GM18498 (cell line): ENCODE measurements at regions not wholly inside any gene's neighbourhood (a gene's known extent, or its start where the extent isn't known, plus 50 kb on each side); places are given as distances from the start of the nearest gene placed in this dataset.

ENCODE experiments used
- ATAC-seq: cut with Tn5 transposase; IDR thresholded peaks from one replicate; pipeline ENCODE4 v1.9.1; 2021; ENCODE audit warnings: mild to moderate bottlenecking, moderate library complexity; ENCODE audit not compliant: unreplicated experiment

DNA sequence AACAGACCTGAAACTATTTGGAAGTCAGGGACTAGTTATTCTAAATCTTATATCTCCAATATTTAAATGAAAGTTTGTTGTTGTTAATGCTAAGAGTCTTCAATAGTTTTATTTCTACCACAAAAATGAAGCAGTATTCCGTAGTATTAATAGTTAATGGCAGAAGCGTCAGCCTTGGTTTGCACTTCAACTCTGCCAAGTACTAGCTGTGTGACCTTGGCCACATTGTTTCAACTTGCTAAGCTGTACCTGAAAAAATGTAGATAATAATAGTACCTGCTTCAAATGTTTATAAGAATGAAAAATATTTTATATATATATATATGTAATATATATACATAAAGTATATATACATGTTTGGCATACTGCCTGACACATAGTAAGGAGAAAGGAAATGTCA is 354.6 kb upstream of the SATB1 start:
- no peak for ATAC-seq

DNA sequence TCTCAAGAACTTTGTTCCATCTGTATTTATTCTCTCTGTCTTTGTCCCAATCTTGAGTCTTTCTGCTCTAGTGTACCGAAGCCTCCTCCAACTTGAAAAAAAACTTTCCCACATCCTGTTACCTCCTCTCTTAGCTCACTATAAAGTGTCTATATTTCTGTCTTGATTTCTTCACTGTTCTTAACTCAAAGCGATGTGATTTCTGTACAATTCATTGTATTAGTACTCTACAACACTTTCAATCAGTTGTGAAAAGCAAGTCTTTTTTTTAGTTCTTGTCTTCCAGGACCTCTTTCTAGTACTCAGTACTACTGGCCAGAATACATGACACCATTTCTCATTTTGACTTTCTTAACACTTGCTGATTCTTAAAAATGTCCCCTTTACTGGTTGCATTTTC is 353.5 kb upstream of the SATB1 start:
- no peak for ATAC-seq

DNA sequence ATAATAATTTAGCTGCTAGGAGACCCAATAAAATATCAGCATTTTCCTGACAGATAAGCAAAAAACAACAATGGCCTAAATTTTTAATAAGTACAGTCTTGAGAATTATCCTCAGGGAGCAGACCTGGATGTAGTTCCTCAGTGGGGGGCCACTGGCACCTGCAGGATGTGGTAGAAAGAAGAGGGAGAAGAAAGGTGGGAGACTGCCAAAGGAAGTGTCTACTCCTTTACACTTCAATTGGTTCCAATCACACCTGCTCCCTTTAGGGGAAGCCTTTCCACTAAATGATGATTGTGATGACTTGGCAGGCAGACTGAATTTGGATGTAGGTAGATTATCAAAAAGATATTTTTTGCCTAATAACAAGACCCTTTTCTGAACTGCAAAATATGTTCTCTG is 353.0 kb upstream of the SATB1 start:
- no peak for ATAC-seq

DNA sequence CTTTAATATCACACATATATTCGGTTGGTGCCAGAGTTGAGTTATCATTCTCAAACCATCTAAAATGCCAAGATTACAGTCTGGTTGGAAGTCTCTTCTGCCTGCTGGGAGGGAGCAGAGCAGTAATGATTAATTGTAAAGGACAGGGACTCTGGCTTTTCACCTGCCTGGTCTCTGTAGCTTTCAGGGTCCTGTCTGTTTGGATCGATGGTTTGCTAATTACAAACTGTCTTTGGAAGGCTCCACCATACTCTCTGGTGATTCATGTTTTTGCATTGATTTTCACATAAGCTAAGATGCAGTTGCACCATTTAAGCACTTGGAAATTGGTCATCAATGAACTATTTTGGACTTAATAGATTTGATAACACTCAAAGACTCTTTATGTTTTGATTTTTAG is 350.4 kb upstream of the SATB1 start:
- no peak for ATAC-seq

DNA sequence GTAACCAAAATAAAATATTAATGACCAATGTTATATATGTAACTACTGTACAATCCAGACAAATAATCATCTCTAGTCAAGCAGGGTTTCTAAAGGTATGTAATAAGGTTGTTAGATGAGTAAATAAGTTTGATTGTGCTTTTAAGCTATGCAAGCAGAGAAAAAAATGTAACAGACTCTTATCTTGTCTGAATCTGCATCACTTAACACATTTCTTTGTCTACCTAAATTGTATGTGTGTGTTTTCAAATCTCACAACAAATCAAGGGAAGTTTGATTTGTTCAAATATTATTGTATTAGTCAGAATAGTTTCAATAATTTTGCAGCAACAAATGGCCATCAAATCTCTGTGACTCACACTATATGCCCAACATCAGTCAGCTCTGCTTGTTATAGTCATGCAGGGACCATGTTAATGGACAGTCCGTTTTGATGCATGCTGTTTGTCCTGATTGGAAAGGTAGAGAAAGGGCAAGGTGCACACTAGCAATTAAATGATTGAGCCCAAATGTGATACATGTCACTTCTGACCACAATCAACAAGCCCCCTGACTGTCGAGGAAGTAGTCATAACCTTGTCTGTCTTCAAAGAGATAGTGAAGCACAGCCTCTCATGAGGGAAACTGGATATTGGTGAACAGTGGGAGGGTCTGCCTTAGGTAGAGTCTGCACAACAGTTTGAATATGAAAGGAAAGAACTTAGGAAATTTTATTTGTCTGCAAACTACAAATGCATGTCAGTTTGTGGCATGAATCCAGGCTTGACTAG is 349.4 kb upstream of the SATB1 start:
- ATAC-seq = no peak

DNA sequence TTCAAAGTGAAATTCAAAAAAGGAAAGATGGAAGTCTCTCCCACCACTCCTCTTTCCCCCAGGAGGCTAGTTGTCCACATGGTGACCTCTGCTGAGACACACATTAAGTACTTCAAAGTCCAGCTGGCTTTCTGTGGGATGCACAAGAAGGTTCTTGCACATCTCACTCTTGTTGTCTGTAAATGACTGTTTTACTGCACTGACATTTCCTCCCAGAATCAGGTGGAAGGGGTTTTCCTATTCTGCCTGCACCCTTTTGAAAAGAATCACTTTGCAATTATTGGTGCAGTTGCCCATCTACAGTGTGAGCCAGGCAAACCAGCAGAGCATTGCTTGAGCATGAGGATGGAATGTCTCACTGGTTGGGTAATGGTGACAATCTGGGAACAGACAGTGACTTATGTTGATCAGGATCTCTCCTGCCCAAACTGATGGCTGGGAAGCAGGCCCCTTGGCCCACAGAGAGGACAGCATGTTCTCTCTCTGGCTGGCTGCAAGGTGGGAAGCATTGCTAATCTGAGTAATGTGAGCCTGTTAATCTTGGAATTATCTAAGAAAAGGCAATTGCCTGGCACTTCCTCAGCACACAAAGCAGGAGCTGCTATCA is 347.7 kb upstream of the SATB1 start:
- ATAC-seq = no peak

DNA sequence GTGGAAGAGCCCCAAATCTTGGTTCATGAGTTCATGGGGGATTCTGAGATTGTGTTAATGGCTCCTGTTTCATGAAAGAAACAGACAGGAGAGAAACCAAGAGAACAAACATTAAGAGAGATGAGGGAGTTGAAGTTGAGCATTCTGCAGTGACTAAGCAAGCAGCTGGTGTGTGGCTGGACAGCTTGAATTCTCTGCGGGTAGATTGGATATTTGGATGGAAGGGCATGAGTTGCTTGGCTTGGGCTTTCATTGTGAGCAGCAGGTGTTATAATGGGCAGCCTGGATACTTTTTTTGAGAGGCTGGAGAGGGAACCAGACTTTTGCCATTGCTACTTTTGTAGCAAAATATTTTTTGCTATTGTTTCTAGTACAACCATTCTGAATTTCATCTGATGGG is 346.8 kb upstream of the SATB1 start:
- no peak for ATAC-seq

DNA sequence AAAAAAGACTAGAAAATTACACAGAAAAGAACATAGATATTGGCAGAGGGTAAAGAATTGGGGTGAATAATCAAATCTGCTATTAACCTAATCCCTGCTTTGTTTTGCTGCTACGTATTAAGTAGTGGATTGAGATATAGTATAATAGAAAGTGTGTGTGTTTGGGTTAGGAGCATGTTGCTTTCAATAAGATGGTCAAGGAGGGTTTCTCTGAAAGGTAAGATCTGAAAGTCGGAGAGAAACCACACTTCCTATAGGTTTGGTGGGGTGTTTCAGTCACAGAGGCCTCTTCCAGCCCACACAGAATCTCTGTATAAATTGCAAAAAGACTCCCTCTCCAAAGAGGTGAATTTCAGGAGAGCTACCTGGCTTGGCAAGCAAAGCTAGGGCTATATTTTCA is 345.7 kb upstream of the SATB1 start:
- ATAC-seq = no peak

DNA sequence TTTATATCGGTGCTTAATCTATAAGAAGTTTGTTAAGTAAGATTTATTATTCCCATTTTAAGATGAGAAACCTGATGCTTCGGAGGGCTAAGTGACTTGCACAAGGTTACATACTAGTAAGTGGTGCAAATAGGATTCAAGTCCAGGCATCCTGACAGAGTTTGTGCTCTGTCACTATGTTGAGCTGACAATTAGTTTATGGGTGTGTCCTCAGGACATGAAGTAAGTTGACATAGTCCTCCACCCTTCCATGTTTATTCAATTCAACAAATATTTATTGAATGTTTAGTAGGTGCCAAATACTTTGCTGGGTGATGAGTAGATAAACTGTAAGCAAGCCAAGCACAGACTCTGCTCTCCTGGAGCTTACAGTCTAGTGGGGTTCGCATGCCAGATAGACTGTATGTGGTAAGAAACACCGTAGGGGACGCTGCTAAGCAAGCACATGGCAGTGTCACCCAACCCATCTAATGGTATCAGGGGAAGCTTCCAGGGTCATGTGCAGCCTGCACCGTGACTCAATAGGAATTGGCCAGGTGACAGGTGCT is 342.7 kb upstream of the SATB1 start:
- ATAC-seq = no peak

DNA sequence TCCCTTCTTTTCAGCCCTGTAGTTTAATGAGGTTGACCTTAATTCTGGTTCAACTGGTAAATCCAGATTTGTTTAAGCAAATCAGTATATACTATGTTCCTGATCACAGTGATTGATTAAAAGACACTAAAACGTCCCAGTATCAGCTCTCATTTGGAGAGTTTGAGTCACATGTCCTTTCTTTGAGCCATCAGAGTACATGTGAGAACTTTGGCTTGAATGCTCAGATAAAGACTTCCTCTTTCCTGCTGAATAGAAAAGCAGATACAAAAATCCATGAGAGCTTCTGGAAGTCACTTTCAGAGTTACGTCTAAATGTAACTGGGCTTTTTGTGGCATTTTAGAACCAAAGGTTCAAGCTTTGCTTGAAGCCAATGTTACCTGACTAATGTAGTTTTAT is 341.8 kb upstream of the SATB1 start:
- ATAC-seq = no peak

DNA sequence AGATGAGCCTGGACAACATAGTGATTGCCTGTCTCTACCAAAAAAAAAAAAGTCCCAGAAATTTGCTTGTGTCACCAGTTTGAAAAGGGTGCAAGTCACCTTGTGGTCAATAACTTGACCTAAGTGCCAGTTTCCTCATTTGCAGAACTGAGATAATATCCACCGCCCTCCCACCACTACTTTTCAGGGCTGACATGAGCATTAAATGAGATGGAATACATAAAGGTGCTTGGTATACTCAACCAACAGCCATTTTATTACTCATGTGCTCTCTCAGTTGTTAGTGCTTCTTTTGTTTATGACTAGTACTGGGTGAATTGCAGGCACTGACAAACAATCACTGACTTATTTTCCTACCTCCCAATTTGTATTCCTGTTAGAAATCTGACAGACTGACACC is 340.5 kb upstream of the SATB1 start:
- no peak for ATAC-seq

DNA sequence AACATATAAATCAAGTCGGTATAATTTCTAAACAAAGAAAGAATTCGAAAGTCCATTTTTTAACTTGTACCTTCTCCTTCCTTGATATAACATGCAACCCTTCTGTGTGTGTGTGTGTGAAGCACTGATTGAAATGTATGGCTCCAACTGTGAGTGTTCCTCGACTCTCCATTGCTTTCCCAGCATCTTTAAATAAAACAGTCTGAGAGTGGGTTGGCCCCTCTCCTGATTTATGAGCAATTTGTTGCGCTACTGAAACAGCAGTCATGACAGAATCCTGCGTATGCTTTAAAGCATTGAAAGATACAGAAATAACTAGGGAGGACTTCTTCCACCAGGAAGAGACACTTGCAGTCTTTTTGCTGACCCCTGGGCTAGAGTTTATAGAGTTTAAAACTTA is 340.0 kb upstream of the SATB1 start:
- ATAC-seq = no peak

DNA sequence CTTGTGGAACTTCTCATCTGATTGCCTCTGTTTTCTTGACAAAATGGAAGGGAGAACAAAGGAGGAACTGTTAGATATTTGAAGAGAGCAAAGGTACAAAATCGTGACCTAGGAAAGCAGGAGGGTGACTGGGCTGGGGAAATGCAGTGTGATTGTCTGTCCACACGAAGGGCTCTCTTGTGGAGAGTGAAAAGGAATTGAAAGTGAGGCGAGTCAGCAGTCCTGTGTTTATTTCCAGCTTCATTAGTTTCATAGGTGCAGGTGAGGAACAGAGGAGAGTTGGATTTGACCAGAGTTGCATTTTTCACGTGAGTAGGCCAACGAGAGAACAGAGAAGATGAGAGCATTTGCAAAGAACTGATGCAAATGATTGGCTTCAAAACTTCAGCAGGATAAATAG is 336.4 kb upstream of the SATB1 start:
- no peak for ATAC-seq

DNA sequence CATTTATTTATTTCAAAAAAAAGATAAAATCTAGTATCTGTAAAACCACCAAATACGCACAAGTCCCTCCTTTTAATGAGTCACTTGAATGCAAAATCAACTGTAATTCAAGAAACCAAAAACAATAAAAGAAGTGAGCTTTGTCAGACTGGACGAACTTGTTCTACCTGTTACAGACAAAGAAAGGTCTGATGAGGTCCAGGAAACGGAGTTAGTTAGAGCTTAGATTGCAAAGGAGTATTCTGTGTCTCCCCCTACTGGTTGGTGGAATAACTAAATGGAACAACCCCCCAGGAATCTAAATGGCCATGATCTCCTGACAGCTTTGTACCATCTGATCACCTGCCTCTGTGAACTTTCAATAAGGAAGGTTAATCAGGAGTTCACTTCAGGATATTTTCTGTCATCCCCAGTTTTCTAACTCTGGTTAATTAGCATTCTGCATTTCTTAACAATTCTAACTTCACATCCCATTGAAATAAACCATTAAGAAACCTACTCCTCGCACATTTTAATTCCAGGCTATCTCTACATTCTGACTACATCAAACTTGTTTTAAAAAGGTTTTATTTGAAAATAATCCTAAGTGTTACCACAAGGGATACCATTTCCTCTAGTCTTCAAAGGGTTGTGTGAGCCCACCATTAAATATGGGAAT is 333.0 kb upstream of the SATB1 start:
- peak; percentile 90 for ATAC-seq

DNA sequence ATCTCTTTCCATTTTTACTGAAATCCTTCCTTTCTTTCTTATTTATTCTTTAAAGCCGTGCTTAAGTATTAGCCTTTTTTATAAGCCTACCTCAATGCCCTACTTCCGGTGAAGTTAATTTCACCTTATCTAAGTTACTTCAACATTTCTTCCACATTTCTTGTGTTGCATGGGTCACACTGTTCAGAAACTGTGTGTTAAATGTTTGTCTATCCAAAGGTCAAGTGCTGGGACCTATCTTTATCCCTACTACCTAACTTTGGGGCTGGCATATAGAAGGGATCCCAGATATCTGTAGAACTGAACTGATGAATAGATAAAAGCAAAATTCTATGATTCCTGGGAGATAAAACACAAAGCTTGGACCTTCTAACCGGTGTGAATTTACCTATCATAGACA is 332.3 kb upstream of the SATB1 start:
- no peak for ATAC-seq

DNA sequence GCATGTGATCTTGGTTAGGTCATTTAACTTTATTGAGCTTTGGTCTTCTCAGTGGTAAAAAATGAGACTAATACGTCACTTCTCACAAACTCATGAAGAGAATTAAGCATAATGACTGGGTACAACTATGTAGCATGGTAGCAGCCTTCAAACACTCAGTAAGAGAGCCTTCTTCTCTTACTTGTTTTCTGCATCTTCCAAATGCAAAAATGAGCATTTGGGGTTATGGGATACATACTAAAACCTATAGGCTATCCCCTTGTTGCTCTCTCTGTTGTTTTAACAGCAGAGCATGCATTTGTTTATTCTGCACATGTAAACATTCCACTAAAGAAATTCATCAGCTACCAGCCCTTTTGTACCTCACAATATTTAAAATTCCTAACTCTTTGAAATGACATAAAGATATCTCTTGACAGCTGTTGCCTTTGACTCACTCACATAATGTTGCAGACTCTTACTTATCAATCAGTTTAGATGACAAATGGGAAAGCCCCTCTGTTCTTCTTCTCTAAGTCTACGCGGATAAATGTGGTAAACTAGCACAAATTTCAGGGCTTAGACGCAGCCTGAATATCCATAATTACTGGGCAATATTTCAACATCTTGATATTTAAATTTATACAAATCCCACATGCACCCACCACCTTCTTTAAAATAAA is 327.3 kb upstream of the SATB1 start:
- ATAC-seq = no peak

DNA sequence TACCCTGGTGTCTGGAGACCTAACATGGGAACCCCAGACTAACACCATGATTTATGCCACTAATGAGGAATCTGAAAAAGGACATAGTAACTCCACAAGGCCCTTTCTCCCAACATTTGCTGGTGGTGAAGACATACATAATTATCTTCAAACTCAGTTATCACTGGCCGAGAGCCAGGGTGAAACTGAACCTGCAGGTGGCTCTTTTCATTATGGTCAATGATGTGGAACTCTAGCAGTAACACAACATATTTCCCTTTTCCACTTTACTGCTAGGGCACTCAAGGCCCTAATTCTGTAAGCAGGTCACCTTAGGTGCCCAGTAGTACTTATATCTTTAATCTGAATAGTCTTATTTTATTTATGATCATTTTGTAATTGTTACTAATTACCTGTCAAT is 326.4 kb upstream of the SATB1 start:
- ATAC-seq = peak; percentile 71

DNA sequence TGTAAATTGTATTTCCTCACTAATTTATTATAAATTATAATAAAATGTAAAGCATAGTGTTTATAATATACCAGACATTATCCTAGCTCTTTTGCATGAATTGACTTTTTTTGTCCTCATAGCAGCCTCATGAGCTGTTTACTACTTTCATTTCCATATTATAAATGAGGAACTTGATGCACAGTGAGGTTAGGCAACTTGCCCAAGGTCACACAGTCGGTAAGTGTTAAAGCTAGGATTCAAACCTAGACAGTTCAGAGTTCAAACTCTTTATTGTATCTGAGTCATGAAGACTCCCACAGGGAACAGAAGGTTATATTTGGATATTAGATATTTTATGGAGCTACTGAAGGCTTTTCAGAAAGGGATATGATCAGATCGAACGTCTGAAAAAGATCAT is 322.2 kb upstream of the SATB1 start:
- no peak for ATAC-seq

DNA sequence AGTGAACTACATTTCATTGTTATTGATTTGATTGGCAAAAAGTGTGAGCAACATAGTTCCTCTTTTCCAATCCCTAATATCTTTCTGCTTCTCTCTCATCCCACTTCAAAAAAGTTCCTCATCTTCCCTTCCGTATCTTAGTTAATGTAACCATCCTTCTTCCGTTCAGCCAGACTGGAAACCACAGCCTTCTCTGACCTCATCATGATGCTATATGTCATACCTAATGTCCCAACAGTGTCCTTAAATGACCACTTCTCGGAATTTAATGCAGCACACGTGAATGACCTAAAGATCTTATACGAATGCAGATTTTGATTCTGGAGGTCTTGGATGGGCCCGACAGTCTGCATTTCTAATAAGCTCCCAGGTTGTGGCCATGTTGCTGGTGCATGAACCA is 320.3 kb upstream of the SATB1 start:
- no peak for ATAC-seq

DNA sequence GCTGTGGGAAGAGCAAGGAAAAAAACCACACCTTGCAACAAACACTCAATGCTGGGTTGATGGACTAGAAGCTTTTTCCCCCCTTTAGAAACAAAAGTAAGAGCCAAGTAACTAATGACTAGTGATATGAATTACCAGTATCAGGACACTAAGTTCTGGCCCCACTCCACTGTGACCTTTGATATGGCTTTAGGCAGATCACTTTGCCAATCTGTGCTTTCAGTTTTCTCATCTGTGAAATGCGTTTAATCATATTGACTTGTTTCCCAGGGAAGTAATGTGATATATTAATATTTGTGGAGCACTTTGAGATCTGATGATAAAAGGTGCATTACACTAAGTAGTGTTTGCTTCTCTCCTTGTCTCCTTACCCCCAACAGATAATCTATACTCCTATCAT is 319.3 kb upstream of the SATB1 start:
- ATAC-seq = no peak

DNA sequence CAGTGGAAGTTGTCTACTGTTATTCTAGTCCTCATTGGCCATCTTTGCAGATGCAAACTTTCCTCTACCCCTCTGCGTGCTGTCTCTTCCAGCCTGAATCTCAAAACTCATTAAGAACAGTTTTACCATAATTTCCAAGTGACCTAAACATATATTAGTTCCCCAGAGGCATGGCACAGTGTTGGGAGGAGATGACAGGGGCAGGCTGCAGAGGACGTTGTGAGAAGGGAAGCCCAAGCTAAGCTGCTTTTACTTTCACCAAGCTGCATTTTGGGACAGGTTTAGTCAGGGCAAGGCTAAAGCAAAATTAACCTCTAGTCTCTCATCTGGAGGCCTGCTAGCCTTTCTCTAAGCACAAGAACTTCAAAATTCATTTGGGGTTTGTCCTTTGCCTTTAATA is 318.6 kb upstream of the SATB1 start:
- ATAC-seq = no peak
